GM18861 (cell line): ENCODE measurements at regions not wholly inside any gene's neighbourhood (a gene's known extent, or its start where the extent isn't known, plus 50 kb on each side); places are given as distances from the start of the nearest gene placed in this dataset.
"Not testable (repeated sequence)": the region's sequence is repeated elsewhere in the genome, so short reads cannot be mapped to it uniquely, and the experiment has no call there.

Source experiments
- ATAC-seq: cut with Tn5 transposase; IDR thresholded peaks from one replicate; pipeline ENCODE4 v1.9.1; 2021; ENCODE audit not compliant: unreplicated experiment

- ATAC-seq = no peak
Observed at GRCh38 chr13:90919153-90919552, 428.3 kb upstream of the MIR17HG start.

GRCh38 chr13:90926459-90926858 lies 421.0 kb upstream of the MIR17HG start:
- ATAC-seq = no peak

GRCh38 chr13:90928109-90928508 lies 419.4 kb upstream of the MIR17HG start:
- ATAC-seq = no peak

- no peak for ATAC-seq
Observed at GRCh38 chr13:90933097-90933826, 414.2 kb upstream of the MIR17HG start.

DNA sequence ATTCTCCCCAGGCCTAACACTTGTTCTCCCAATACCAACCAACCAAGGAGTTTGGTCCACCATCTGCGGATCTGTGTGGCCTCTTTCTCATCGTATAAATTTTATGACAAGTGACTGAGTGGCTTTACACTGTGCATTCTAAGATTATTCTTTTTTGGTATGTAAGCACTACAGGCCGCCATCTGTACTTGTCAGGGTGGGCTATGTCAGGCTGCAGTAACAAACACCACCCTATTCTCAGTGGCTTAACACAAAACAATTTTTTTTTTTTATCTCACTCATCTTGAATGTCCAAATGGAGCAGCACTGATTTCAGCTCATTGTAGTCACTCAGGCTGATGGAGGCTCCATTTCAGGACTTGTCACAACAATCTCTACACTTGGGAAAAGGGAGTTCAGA lies 412.7 kb upstream of the MIR17HG start:
- no peak for ATAC-seq

- no peak for ATAC-seq
Observed at GRCh38 chr13:90938848-90939247, 408.6 kb upstream of the MIR17HG start.

GRCh38 chr13:90943946-90944345 lies 403.5 kb upstream of the MIR17HG start:
- no peak for ATAC-seq

GRCh38 chr13:90945146-90945545 lies 402.3 kb upstream of the MIR17HG start:
- not testable (repeated sequence) for ATAC-seq

- ATAC-seq = not testable (repeated sequence)
Observed at GRCh38 chr13:90946125-90946524, 401.4 kb upstream of the MIR17HG start.

DNA sequence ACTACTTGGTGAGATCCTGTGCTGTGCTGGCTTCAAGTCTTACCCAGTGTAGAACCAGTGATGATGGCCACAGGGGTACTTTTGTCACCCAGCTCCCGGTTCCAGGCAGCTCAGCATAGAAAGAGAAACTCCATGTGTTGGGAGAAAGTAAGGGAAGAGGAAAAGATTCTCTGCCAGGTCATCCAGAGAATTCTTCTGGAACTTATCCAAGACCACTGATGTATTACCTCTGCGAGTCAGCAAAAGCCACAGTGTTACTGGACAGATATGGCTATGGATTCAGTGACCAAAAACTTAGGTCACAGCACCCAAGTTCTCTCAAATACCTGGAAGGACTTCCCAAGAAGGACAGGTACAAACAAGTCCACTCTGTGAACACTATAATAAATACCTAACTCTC lies 399.5 kb upstream of the MIR17HG start:
- no peak for ATAC-seq

GRCh38 chr13:90950160-90950559 lies 397.3 kb upstream of the MIR17HG start:
- no peak for ATAC-seq

DNA sequence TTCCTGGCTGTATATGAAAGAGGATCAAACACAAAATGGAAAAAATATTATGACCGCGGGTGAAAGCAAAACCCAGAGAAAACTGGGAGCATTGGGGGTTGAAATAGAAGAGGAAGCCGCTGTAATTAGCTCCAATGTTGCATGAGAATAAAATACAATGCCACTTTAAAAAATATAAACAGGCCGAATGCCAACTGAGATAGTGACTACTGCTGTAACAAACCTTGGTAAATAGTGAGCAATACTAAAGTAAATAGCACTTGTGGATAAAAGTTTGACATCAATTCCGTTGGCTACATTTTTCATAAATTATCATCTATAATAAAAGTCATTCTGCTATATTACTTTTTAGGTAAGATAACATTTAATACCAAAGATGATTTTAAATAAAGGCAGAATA lies 395.8 kb upstream of the MIR17HG start:
- no peak for ATAC-seq

- no peak for ATAC-seq
Observed at GRCh38 chr13:90952326-90952725, 395.2 kb upstream of the MIR17HG start.

- no peak for ATAC-seq
Observed at GRCh38 chr13:90954605-90955195, 392.8 kb upstream of the MIR17HG start.

DNA sequence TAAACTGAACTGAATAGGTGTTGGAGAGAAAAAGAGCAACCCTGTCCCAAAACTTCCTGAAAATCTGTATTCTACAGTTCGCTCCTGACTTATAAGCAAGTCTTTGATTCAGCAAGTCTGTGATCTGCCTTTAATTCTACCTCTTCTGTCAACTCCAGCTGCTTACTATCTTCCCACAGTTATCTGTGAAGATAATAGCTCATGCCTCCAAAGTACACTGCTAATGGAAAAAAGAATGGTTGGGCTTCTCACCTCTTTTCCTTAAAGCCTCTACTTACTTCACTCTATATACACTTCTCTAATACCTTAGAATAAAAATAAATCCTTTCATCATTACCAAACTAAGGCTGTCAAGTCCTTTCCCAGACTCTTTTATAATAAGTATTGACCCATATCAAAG lies 391.5 kb upstream of the MIR17HG start:
- ATAC-seq = no peak

GRCh38 chr13:90958866-90959265 lies 388.6 kb upstream of the MIR17HG start:
- ATAC-seq = no peak

DNA sequence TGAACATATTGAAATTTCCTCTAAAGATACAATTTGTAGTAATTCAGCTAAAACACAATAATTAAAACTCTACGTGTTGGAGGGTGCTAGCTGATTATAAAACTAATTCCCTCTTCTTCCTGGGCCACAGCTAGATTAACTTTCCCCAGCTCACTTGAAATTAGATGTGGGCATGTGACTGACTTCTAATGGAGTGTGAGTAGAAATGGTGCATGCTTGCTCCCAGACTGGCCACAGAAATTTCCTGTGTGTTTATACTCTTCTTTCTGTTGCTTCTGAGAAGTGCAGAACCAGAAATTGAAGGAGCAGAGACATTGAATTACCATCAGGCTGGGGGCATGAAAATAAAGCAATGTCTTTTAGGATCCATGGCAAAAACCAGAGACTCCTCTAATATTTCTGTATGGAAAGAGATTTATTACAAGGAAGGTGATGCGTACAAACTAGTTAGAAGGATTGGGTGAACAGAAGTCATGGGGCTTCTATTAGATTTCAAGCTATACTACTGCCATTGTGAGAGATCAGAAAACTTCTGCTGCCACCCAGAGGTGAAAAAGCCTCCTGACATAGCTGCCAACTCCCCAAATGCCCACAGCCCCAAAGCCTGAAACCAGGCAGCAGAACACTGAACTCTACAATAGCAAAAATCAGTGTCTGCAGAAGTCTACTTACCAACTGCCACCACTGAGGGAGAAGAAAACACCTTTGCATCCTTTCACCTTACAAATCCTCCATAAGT lies 379.2 kb upstream of the MIR17HG start:
- peak; percentile 56 for ATAC-seq

GRCh38 chr13:90974249-90974975 lies 373.1 kb upstream of the MIR17HG start:
- ATAC-seq = no peak

DNA sequence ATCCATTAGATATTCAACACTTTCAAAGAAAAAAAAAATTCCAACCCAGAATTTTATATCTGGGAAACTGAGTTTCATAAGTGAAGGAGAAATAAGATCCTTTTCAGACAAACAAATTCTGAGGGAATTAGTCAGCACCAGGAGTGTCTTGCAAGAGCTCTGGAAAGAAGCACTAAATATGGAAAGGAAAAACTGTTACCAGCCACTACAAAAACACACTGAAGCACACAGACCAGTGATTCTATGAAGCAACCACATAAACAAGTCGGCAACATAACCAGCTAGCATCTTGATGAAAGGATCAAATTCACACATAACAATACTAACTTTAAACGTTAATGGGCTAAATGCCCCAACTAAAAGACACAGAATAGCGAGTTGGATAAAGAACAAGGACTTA lies 368.4 kb upstream of the MIR17HG start:
- ATAC-seq = no peak

DNA sequence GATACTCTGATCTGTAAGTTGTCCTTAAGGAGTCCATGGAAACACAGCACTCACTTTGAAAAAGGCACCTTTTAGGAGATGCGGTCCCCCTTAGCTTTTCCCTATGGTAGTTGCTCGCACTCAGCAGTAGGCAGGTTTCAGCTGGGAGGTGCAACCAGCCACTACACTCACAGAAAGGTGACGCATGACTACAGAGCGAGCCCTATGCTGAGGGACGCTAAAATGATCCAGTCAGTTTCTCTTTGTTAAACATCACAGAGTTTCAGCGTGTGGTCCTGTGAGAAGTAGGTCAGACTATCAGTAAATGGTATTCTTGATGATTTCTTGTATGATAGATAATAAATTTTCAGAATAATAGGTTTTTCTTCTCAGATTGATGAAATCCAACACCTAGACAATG lies 362.7 kb upstream of the MIR17HG start:
- ATAC-seq = no peak

GRCh38 chr13:90995001-90995400 lies 352.5 kb upstream of the MIR17HG start:
- no peak for ATAC-seq

GRCh38 chr13:90995614-90996013 lies 351.9 kb upstream of the MIR17HG start:
- no peak for ATAC-seq
